Pancreas (tissue), 10 donors: ENCODE measurements at regions not wholly inside any gene's neighbourhood (a gene's known extent, or its start where the extent isn't known, plus 50 kb on each side); places are given as distances from the start of the nearest gene placed in this dataset.
"Not testable (repeated sequence)": the region's sequence is repeated elsewhere in the genome, so short reads cannot be mapped to it uniquely, and the experiment has no call there.

ENCODE experiments used
- ATAC-seq, 4 donors: fragments of 200-7000 bp; cut with Tn5 transposase; one replicate each; pipeline versions ENCODE4 v1.8.0 to v1.9.1; 2020; ENCODE audit warnings: mild to moderate bottlenecking in 4 of 4, moderate library complexity in 4 of 4
- DNase-seq, 6 donors: peaks; one replicate each; pipeline ENCODE4 v3.0.0-alpha.2; 2020
- FAIRE-seq: peaks from 2 replicates; lab custom pipeline; 2012; peaks lifted over from hg19 to GRCh38; lab: Jason Lieb, UNC
- H3K27ac ChIP-seq, 4 donors: fragments of 200-600 bp; sonication (generic); 1 replicate in 3 of 4; 2 replicates in 1 of 4; pipeline versions ENCODE4 v1.5.0 to v1.8.0; 2020
- H3K27me3 ChIP-seq, 4 donors: fragments of 200-600 bp; one replicate each; pipeline ENCODE4 v1.8.0; 2021
- H3K36me3 ChIP-seq, 3 donors: fragments of 200-600 bp; sonication (generic) in 1 of 3; one replicate each; pipeline versions ENCODE4 v1.5.0 to v1.8.0; 2020 to 2021
- H3K4me1 ChIP-seq, 3 donors: fragments of 200-600 bp; one replicate each; pipeline ENCODE4 v1.8.0; 2021
- H3K4me3 ChIP-seq, 4 donors: fragments of 200-600 bp; sonication (generic) in 2 of 4; one replicate each; pipeline versions ENCODE4 v1.5.0 to v1.8.0; 2020 to 2021
- H3K9me3 ChIP-seq, 4 donors: fragments of 200-600 bp; one replicate each; pipeline ENCODE4 v1.8.0; 2021
- WGBS, 2 donors: extraction: QIAGEN DNeasy Blood & Tissue Kit; methylation state at CpG; one replicate each; pipeline ENCODE4 v1.1.7; 2013; 5-methylcytosine and 5-hydroxymethylcytosine counted together
- intact Hi-C, 3 donors: fragments of 100-400 bp; cut with DNase I; formaldehyde crosslinking; loops; one replicate each; pipeline versions ENCODE4 v1.11.1 to v1.14.2; 2022
- TF ChIP-seq, protein P1 (sequence below), 4 donors: fragments of 200-600 bp; sonication (generic) in 3 of 4; IDR thresholded peaks; one replicate each; pipeline versions ENCODE4 v1.5.0 to v1.8.0; 2021; ENCODE audit warnings: antibody characterized with exemption in 4 of 4
- donor health status: healthy with polysubstance abuse.
- donor health status: DM: no; HTN: no; CAD: no; lungs with moderate emphysema.
- donor health status: DM: no; HTN: no; CAD: no.
- donor health status: control.
- donor health status: control.
- donor health status: Bipolar disorder and iron deficiency.
- donor health status: DM: yes; HTN: yes; CAD: no.
- donor health status: DM: no; HTN: no; CAD: no.
- donor health status: DM: no; HTN: no; CAD: no.
- donor health status: DM: yes; HTN: yes; CAD: no.

DNA sequence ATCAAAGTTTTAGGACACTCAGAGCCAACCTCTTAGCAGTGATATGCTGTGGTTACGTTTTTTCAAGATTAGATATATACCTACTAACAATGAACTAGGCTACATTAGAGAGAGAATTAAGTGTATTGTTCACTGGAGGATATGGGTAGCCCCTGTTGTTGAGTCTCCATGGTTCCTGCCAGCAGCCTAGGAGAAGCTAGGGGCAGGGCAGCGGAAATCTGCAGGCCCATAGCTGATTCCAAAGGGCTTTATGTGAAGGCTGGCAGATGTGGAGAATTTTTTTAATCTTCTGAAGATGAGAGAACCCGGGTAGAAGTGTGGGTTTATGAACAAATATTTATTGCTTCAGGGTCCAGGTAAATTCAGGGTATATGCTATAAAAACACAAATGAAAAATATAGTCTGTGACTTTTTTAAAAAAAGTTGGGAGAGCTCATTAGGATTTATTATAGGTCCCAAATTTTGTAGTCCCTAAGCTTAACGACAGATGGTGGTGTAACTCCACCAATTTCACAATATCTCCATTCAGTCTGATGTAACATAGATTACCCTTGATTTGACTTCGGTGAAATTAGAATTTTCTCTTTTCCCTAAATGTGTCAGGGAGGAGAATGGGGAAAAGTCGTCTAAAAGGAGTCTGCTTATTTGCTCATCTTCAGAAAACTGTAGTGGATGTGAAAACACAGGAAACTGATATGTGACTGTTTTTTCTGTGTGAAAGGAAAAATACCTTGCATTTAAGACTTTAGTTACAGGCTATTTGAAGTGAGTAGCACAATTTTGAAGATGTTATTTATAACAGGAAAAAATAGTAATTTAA lies 163.0 kb upstream of the PPP1R3A start:
- peak; percentile 90 for FAIRE-seq
- H3K4me3 ChIP-seq = peak overlapping the region in 2 of 4 donors; percentile 31 to 45

DNA sequence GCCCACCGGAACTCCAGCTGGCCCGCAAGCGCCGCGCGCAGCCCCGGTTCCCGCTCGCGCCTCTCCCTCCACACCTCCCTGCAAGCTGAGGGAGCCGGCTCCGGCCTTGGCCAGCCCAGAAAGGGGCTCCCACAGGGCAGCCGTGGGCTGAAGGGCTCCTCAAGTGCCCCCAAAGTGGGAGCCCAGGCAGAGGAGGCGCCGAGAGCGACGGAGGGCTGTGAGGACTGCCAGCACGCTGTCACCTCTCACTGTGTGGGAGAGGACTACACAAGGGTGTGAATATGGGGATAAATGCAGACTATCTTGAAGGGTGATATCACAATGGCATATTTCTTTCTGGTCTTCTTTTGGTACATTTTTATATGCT lies 158.3 kb upstream of the PPP1R3A start:
- H3K9me3 ChIP-seq, DNase-seq, ATAC-seq, H3K4me3 ChIP-seq, H3K27ac ChIP-seq, FAIRE-seq, H3K36me3 ChIP-seq, H3K27me3 ChIP-seq, intact Hi-C loops, H3K4me1 ChIP-seq: not testable (repeated sequence)
- 96 to 98% methylated on average over 10 to 18 of the region's 18 CpGs for WGBS, 2 donors

More for the DNA sequence above, 163.0 kb upstream of the PPP1R3A start:
- intact Hi-C loops = loop anchor here in 1 of 3 donors (10.0 kb wide), 1 partner anchor 323 kb away; no protein-coding TSS in a partner anchor
- H3K27ac ChIP-seq = no peak overlapping the region
- WGBS, 2 donors = 21 to 22% methylated on average over 6 of the region's 6 CpGs
- no peaks in the 10 kb centered on the region for H3K9me3 ChIP-seq
- no peaks in the 10 kb centered on the region for H3K36me3 ChIP-seq
- peak in 3 of 4 donors; percentile 9 to 39 (median 17) for ATAC-seq
- peak in 1 of 6 donors; percentile 18 for DNase-seq
- TF ChIP-seq, protein P1, sequence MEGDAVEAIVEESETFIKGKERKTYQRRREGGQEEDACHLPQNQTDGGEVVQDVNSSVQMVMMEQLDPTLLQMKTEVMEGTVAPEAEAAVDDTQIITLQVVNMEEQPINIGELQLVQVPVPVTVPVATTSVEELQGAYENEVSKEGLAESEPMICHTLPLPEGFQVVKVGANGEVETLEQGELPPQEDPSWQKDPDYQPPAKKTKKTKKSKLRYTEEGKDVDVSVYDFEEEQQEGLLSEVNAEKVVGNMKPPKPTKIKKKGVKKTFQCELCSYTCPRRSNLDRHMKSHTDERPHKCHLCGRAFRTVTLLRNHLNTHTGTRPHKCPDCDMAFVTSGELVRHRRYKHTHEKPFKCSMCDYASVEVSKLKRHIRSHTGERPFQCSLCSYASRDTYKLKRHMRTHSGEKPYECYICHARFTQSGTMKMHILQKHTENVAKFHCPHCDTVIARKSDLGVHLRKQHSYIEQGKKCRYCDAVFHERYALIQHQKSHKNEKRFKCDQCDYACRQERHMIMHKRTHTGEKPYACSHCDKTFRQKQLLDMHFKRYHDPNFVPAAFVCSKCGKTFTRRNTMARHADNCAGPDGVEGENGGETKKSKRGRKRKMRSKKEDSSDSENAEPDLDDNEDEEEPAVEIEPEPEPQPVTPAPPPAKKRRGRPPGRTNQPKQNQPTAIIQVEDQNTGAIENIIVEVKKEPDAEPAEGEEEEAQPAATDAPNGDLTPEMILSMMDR (IDR thresholded peaks at IDR 0.05) = peak in 3 of 4 donors; percentile 29 to 49 (median 39)
- H3K4me1 ChIP-seq = peaks cover 5 to 14% (median 11%) of the 10 kb centered on the region in 3 donors
- peaks cover 0 to 8% (median 0%) of the 10 kb centered on the region in 4 donors for H3K27me3 ChIP-seq

DNA sequence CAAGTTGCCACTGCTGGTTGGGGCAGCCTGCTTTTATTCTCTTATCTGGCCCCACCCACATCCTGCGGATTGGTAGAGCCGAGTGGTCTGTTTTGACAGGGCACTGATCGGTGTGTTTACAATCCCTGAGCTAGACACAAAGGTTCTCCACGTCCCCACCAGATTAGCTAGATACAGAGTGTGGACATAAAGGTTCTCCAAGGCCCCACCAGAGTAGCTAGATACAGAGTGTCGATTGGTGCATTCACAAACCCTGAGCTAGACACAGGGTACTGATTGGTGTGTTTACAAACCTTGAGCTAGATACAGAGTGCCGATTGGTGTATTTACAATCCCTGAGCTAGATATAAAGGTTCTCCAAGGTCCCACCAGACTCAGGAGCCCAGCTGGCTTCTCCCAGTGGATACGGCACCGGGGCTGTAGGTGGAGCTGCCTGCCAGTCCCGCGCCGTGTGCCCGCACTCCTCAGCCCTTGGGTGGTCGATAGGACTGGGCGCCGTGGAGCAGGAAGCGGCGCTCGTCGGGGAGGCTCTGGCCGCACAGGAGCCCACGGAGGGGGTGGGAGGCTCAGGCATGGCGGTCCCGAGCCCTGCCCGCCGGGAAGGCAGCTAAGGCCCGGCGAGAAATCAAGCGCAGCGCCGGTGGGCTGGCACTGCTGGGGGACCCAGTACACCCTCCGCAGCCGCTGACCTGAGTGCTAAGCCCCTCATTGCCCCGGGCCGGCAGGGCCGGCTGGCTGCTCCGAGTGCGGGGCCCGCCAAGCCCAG lies 157.8 kb upstream of the PPP1R3A start:
- not testable (repeated sequence) for H3K4me3 ChIP-seq, H3K27me3 ChIP-seq
- WGBS, 2 donors = 90 to 91% methylated on average over 29 to 37 of the region's 38 CpGs

DNA sequence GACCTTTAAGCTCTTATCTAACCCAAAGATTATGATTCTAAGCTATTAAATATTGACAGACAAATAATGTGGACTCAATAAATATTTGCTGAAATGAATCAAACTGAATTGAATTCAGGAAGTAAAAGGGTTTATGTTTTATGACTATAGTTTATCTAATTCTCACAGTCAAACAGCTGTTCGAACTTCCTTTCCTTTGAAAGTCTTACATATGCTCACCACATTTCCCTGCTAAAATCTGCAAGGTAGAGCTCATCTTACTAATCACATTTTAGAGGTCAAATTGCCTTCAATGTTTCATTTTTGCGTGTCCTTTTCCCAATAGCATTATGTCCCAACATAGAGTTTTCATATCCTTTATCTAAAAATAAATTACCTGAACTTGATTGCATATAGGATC lies 154.9 kb upstream of the PPP1R3A start:
- intact Hi-C loops = no loop called here
- TF ChIP-seq, protein P1 (IDR thresholded peaks at IDR 0.05) = no peak
- ATAC-seq (peak in 2 of 4 donors; percentile 16 to 41), DNase-seq (no peak), FAIRE-seq (no peak)
- Histone ChIP-seq H3K27ac (no peak overlapping the region), H3K4me3 (no peak overlapping the region), H3K36me3 (no peaks in the 10 kb centered on the region), H3K4me1 (peaks cover 0 to 4% (median 0%) of the 10 kb centered on the region in 3 donors), H3K27me3 (no peaks in the 10 kb centered on the region), H3K9me3 (no peaks in the 10 kb centered on the region)
- whole genome bisulfite sequencing, 2 donors = 33 to 36% methylated on average over 2 of the region's 2 CpGs

More for the DNA sequence above, 157.8 kb upstream of the PPP1R3A start:
- H3K9me3 ChIP-seq, H3K36me3 ChIP-seq, ATAC-seq, intact Hi-C loops, FAIRE-seq, H3K4me1 ChIP-seq, H3K27ac ChIP-seq: not testable (repeated sequence)
- DNase-seq = peak in 1 of 6 donors; percentile 55

DNA sequence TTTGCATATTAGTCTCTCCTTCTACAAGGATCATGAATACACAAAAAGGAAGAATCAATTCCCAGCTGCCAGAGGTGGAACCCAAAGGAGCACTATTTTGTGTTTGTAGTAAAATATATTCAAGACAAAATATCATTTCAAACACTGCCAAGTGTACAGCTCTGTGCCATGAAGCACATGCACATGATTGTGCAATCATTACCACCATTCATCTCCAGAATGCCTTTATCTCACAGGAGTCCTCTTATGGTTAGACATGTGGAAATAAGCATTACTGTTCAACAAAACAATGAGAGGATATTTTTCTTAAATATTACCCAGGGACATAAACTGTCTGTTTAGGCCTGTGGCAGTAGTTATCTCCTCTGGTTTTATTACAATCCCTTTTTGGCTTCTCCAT lies 151.4 kb upstream of the PPP1R3A start:
- H3K4me3 ChIP-seq = no peak overlapping the region
- peaks cover 0 to 3% (median 0%) of the 10 kb centered on the region in 3 donors for H3K4me1 ChIP-seq
- no peaks in the 10 kb centered on the region for H3K36me3 ChIP-seq
- TF ChIP-seq, protein P1 (IDR thresholded peaks at IDR 0.05) = no peak
- DNase-seq = no peak
- H3K27me3 ChIP-seq = no peaks in the 10 kb centered on the region
- FAIRE-seq = no peak
- intact Hi-C loops = no loop called here
- H3K27ac ChIP-seq = no peak overlapping the region
- H3K9me3 ChIP-seq = no peaks in the 10 kb centered on the region
- no peak for ATAC-seq
